ENCODE measurements at regions not wholly inside any gene's neighbourhood (a gene's known extent, or its start where the extent isn't known, plus 50 kb on each side); places are given as distances from the start of the nearest gene placed in this dataset.
A peak's percentile ranks its signal among the peaks of the same experiment; 100 is the strongest.

DNA sequence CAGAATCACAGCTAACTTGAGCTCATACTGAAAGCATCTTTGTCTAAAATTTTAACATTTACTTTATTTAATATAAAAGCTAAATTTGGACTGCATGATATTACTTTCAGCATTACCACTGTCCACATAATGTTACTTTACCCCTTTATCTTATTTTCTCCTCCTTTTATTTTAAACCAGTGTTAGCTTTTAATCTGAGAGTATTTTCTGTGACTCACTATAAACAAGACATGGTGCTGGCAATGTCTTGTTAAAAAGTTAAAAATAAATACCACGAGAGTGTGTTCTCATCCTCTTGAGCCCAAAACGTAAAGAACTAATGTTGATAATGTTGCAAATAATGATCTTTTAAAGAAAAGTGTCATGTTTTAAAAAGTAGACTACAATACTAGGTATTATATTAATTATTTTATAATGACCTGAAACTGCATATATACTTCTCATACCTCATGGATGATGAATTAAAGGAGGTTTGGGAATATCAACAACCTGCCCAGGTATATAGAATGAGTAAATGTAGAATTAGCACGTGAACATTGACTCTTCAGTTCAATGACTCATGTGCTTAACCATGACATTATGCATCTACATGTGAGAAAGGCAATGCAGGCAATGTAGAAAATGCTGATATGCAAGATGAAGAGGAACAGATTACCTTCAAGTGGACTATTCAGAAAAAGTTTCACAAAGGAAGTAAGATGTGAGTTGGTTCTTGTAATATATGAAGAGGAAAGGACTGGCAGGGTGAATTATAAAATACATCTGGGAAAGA is 454.1 kb upstream of the ADGRL3 start:
- FAIRE-seq (no peak), DNase-seq (ENCODE audit: low read depth) (no peak)
- Histone ChIP-seq H3K27me3 (ENCODE audit: insufficient read depth, low read length) (no peaks in the 10 kb centered on the region), H2AFZ (ENCODE audit: low read depth, low read length) (no peak overlapping the region), H3K9ac (ENCODE audit: low read length) (no peak overlapping the region), H4K20me1 (ENCODE audit: insufficient read depth, low read length) (no peaks in the 10 kb centered on the region), H3K9me3 (ENCODE audit: insufficient read depth, low read depth, low read length) (no peaks in the 10 kb centered on the region), H3K27ac (ENCODE audit: low read depth, low read length) (no peak overlapping the region), H3K4me1 (ENCODE audit: insufficient read depth, low read length) (no peaks in the 10 kb centered on the region), H3K79me2 (ENCODE audit: insufficient read depth, low read length) (no peaks in the 10 kb centered on the region), H3K36me3 (ENCODE audit: insufficient read depth, low read length) (no peaks in the 10 kb centered on the region), H3K4me3 (ENCODE audit: insufficient read depth, low read depth, low read length) (no peak overlapping the region), H3K4me2 (ENCODE audit: low read length) (no peak overlapping the region)
- no peak for TF ChIP-seq EZH2 (IDR thresholded peaks at IDR 0.05; ENCODE audit: insufficient read depth, low read length)
- TF ChIP-seq, protein P1, sequence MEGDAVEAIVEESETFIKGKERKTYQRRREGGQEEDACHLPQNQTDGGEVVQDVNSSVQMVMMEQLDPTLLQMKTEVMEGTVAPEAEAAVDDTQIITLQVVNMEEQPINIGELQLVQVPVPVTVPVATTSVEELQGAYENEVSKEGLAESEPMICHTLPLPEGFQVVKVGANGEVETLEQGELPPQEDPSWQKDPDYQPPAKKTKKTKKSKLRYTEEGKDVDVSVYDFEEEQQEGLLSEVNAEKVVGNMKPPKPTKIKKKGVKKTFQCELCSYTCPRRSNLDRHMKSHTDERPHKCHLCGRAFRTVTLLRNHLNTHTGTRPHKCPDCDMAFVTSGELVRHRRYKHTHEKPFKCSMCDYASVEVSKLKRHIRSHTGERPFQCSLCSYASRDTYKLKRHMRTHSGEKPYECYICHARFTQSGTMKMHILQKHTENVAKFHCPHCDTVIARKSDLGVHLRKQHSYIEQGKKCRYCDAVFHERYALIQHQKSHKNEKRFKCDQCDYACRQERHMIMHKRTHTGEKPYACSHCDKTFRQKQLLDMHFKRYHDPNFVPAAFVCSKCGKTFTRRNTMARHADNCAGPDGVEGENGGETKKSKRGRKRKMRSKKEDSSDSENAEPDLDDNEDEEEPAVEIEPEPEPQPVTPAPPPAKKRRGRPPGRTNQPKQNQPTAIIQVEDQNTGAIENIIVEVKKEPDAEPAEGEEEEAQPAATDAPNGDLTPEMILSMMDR (IDR thresholded peaks at IDR 0.05; ENCODE audit: insufficient read depth, low read depth, low read length), result no peak
- Mint-ChIP-seq H3K4me1 (ENCODE audit: low read depth, unreplicated experiment) (no peaks in the 10 kb centered on the region), H3K27ac (ENCODE audit: unreplicated experiment) (no peak overlapping the region), H3K4me3 (ENCODE audit: unreplicated experiment) (no peak overlapping the region), H3K9me3 (ENCODE audit: unreplicated experiment) (peaks cover 3% of the 10 kb centered on the region), H3K27me3 (ENCODE audit: low read depth, unreplicated experiment) (no peaks in the 10 kb centered on the region), H3K36me3 (ENCODE audit: low read depth, unreplicated experiment) (no peaks in the 10 kb centered on the region)

DNA sequence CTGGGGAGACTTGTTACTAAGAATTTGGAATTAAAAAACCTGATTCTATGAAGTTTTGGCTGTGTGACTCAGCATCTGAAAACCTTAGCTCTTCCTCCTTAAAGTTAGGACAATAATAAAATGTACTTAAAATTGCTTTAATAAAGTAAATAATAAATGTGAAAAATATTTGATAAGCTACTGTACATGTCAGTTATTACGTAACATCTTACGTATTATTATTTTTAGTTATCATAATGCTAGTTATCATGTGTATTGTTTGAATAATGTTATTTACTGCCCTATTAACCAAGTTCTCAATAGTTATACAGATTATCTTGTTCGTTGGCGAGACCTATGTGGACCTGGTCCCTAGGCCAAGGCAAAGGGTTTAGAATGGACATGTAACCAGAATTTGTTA is 449.2 kb upstream of the ADGRL3 start:
- Mint-ChIP-seq H3K27ac (ENCODE audit: unreplicated experiment) (no peak overlapping the region), H3K4me1 (ENCODE audit: low read depth, unreplicated experiment) (peaks cover 3% of the 10 kb centered on the region), H3K27me3 (ENCODE audit: low read depth, unreplicated experiment) (no peaks in the 10 kb centered on the region), H3K36me3 (ENCODE audit: low read depth, unreplicated experiment) (no peaks in the 10 kb centered on the region), H3K9me3 (ENCODE audit: unreplicated experiment) (peaks cover 3% of the 10 kb centered on the region), H3K4me3 (ENCODE audit: unreplicated experiment) (no peak overlapping the region)
- Histone ChIP-seq H3K4me2 (ENCODE audit: low read length) (no peak overlapping the region), H3K27ac (ENCODE audit: low read depth, low read length) (no peak overlapping the region), H3K4me3 (ENCODE audit: insufficient read depth, low read depth, low read length) (no peak overlapping the region), H4K20me1 (ENCODE audit: insufficient read depth, low read length) (no peaks in the 10 kb centered on the region), H2AFZ (ENCODE audit: low read depth, low read length) (no peak overlapping the region), H3K27me3 (ENCODE audit: insufficient read depth, low read length) (no peaks in the 10 kb centered on the region), H3K4me1 (ENCODE audit: insufficient read depth, low read length) (no peaks in the 10 kb centered on the region), H3K9me3 (ENCODE audit: insufficient read depth, low read depth, low read length) (no peaks in the 10 kb centered on the region), H3K9ac (ENCODE audit: low read length) (no peak overlapping the region), H3K36me3 (ENCODE audit: insufficient read depth, low read length) (no peaks in the 10 kb centered on the region), H3K79me2 (ENCODE audit: insufficient read depth, low read length) (no peaks in the 10 kb centered on the region)
- TF ChIP-seq EZH2 (IDR thresholded peaks at IDR 0.05; ENCODE audit: insufficient read depth, low read length), result no peak
- TF ChIP-seq, protein P1 (IDR thresholded peaks at IDR 0.05; ENCODE audit: insufficient read depth, low read depth, low read length), result no peak
- FAIRE-seq (no peak), DNase-seq (ENCODE audit: low read depth) (no peak)

DNA sequence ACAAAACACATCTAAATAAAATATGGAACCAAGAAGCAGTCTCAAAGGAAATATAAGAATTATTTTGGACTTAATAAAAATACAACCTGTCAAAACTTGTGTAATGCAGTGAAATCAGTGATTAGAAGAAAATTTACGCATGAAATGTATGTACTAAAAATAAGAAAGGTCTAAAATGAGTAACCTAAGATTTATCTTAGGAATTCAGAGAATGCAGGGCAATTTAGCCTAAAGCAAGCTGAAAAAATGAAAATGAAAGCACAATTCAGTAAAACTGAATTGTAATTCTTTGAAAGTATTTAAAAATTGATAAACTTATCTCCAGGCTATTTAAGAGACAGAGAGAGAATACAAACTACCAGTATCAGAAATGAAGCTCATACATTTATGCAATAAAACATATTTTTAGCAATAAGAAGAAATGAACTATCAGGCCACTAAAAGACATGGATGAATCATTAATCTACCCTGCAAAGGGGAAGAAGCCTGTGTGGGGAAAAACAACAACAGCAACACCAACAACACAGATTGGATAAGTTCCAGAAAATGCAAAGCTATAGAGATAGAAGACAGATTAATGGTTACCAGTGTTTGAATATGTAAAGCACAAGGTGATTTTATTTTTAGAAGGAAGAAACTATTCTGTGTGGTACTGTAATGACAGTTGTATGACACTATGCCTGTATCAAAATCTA is 442.0 kb upstream of the ADGRL3 start:
- H3K9me3 ChIP-seq (ENCODE audit: insufficient read depth, low read depth, low read length), result no peaks in the 10 kb centered on the region
- no peak overlapping the region for H3K27ac ChIP-seq (ENCODE audit: low read depth, low read length)
- Mint-ChIP-seq H3K4me1 (ENCODE audit: low read depth, unreplicated experiment) (peaks cover 22% of the 10 kb centered on the region), H3K27me3 (ENCODE audit: low read depth, unreplicated experiment) (no peaks in the 10 kb centered on the region), H3K27ac (ENCODE audit: unreplicated experiment) (peak overlapping the region; percentile 37), H3K9me3 (ENCODE audit: unreplicated experiment) (no peaks in the 10 kb centered on the region), H3K4me3 (ENCODE audit: unreplicated experiment) (peak overlapping the region; percentile 0), H3K36me3 (ENCODE audit: low read depth, unreplicated experiment) (no peaks in the 10 kb centered on the region)
- no peak overlapping the region for H3K9ac ChIP-seq (ENCODE audit: low read length)
- no peak overlapping the region for H3K4me3 ChIP-seq (ENCODE audit: insufficient read depth, low read depth, low read length)
- no peak for FAIRE-seq
- no peaks in the 10 kb centered on the region for H3K4me1 ChIP-seq (ENCODE audit: insufficient read depth, low read length)
- no peak for TF ChIP-seq EZH2 (IDR thresholded peaks at IDR 0.05; ENCODE audit: insufficient read depth, low read length)
- TF ChIP-seq, protein P1 (IDR thresholded peaks at IDR 0.05; ENCODE audit: insufficient read depth, low read depth, low read length), result no peak
- H3K27me3 ChIP-seq (ENCODE audit: insufficient read depth, low read length), result no peaks in the 10 kb centered on the region
- H2AFZ ChIP-seq (ENCODE audit: low read depth, low read length), result no peak overlapping the region
- no peak for DNase-seq (ENCODE audit: low read depth)
- H3K79me2 ChIP-seq (ENCODE audit: insufficient read depth, low read length), result no peaks in the 10 kb centered on the region
- peak overlapping the region; percentile 29 for H3K4me2 ChIP-seq (ENCODE audit: low read length)
- no peaks in the 10 kb centered on the region for H4K20me1 ChIP-seq (ENCODE audit: insufficient read depth, low read length)
- no peaks in the 10 kb centered on the region for H3K36me3 ChIP-seq (ENCODE audit: insufficient read depth, low read length)

Measured in astrocyte (in vitro differentiated cells and primary cell).